Naive thymus-derived CD8-positive, alpha-beta T cell (primary cell): ENCODE measurements at regions not wholly inside any gene's neighbourhood (a gene's known extent, or its start where the extent isn't known, plus 50 kb on each side); places are given as distances from the start of the nearest gene placed in this dataset.
"Not testable (repeated sequence)": the region's sequence is repeated elsewhere in the genome, so short reads cannot be mapped to it uniquely, and the experiment has no call there.

Experiments used
- ATAC-seq, 2 donors: fragments of 150-1000 bp; cut with Tn5 transposase in 1 of 2; sonication (Bioruptor Pico), chemical (Tn5 transposase) in 1 of 2; 1 replicate in 1 of 2; 2 replicates in 1 of 2; pipeline ENCODE4 v1.10.0; 2021; ENCODE audit warnings: mild to moderate bottlenecking in 2 of 2, moderate library complexity in 2 of 2
- POLR2A ChIA-PET: fragments of 350-600 bp; sonication (Branson Sonifier 250); formaldehyde crosslinking; loops from one replicate; lab custom pipeline; 2021; ENCODE audit warnings: antibody characterized with exemption; lab: Charles Lee
- DNase-seq, 10 donors: peaks; one replicate each; pipeline versions ENCODE4 v3.0.0 to v3.0.0-alpha.2; 2020 to 2022
- H3K27ac Mint-ChIP-seq, 10 donors: one replicate each; pipeline ENCODE4 v1.8.0; 2020 to 2022; ENCODE audit warnings: mild to moderate bottlenecking in 10 of 10, mixed read lengths in 10 of 10, moderate library complexity in 4 of 10, inconsistent platforms in 1 of 10
- H3K27me3 Mint-ChIP-seq, 5 donors: one replicate each; pipeline ENCODE4 v1.8.0; 2021 to 2022; ENCODE audit warnings: mixed read lengths in 5 of 5
- H3K36me3 Mint-ChIP-seq, 3 donors: one replicate each; pipeline ENCODE4 v1.8.0; 2020 to 2022; ENCODE audit warnings: mixed read lengths in 3 of 3, mild to moderate bottlenecking in 2 of 3, inconsistent platforms in 1 of 3
- H3K4me1 Mint-ChIP-seq, 4 donors: one replicate each; pipeline ENCODE4 v1.8.0; 2021 to 2022; ENCODE audit warnings: mixed read lengths in 4 of 4
- H3K4me3 Mint-ChIP-seq, 10 donors: one replicate each; pipeline ENCODE4 v1.8.0; 2020 to 2022; ENCODE audit warnings: mild to moderate bottlenecking in 10 of 10, mixed read lengths in 10 of 10, moderate library complexity in 6 of 10, inconsistent platforms in 1 of 10
- H3K9me3 Mint-ChIP-seq, 9 donors: one replicate each; pipeline ENCODE4 v1.8.0; 2020 to 2022; ENCODE audit warnings: mixed read lengths in 9 of 9, mild to moderate bottlenecking in 3 of 9, inconsistent platforms in 1 of 9, moderate library complexity in 1 of 9

- DNase-seq: no peak
- no peaks in the 10 kb centered on the region for H3K9me3 Mint-ChIP-seq
- ATAC-seq: no peak
- no peak overlapping the region for H3K4me3 Mint-ChIP-seq
- POLR2A ChIA-PET: no interaction called here
- H3K27ac Mint-ChIP-seq: no peak overlapping the region
- peaks cover 7 to 23% (median 10%) of the 10 kb centered on the region in 5 donors for H3K27me3 Mint-ChIP-seq
- no peaks in the 10 kb centered on the region for H3K36me3 Mint-ChIP-seq
- peaks cover 0 to 2% (median 0%) of the 10 kb centered on the region in 4 donors for H3K4me1 Mint-ChIP-seq
Measured at GRCh38 chr3:156059950-156060501, 60.4 kb upstream of the KCNAB1 start.

- ATAC-seq, H3K9me3 Mint-ChIP-seq, H3K4me3 Mint-ChIP-seq, H3K36me3 Mint-ChIP-seq, DNase-seq, POLR2A ChIA-PET, H3K27ac Mint-ChIP-seq, H3K4me1 Mint-ChIP-seq: not testable (repeated sequence)
- peaks cover 11 to 36% (median 20%) of the 10 kb centered on the region in 5 donors for H3K27me3 Mint-ChIP-seq
Measured at GRCh38 chr3:156068151-156068550, 52.2 kb upstream of the KCNAB1 start.

DNA sequence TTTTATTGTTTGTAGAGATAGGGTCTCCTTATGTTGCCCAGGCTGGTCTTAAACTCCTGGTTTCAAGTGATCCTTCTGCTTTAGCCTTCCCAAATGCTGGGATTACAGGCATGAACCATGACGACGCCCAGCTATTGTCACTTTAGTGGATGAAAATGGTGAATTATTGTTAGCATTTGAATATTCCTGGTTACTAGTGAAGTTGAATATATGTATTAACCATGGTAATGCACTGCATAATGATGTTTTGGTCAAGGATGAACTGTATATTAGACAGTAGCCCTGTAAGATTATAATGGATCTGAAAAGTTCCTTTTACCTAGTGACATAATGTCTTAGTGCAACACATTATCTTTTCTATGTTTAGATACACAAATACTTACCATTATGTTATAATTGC, 50.4 kb upstream of the KCNAB1 start:
- Mint-ChIP-seq H3K9me3 (peaks cover 0 to 5% (median 0%) of the 10 kb centered on the region in 9 donors), H3K4me3 (no peak overlapping the region), H3K27me3 (peaks cover 9 to 43% (median 20%) of the 10 kb centered on the region in 5 donors), H3K36me3 (no peaks in the 10 kb centered on the region), H3K4me1 (no peaks in the 10 kb centered on the region), H3K27ac (no peak overlapping the region)
- ATAC-seq (no peak), DNase-seq (no peak)
- POLR2A ChIA-PET: no interaction called here
